ENCODE measurements at regions not wholly inside any gene's neighbourhood (a gene's known extent, or its start where the extent isn't known, plus 50 kb on each side); places are given as distances from the start of the nearest gene placed in this dataset.
A peak's percentile ranks its signal among the peaks of the same experiment; 100 is the strongest.

- TF ChIP-seq CTCF (IDR thresholded peaks at IDR 0.05): no peak
- H3K27me3 ChIP-seq: no peaks in the 10 kb centered on the region
- H3K36me3 ChIP-seq: no peaks in the 10 kb centered on the region
- intact Hi-C loops (cut with DNase I): no loop called here
- no peaks in the 10 kb centered on the region for H3K9me3 ChIP-seq
- no peak overlapping the region for H3K27ac ChIP-seq
- no peak for DNase-seq (ENCODE audit: low spot score in 2 of 2)
- no peaks in the 10 kb centered on the region for H3K4me1 ChIP-seq
- no peak overlapping the region for H3K4me3 ChIP-seq
Measured at GRCh38 chr6:155786528-155786927, 330.9 kb upstream of the NOX3 start.

- no peaks in the 10 kb centered on the region for H3K27me3 ChIP-seq
- no peak overlapping the region for H3K4me3 ChIP-seq
- DNase-seq (ENCODE audit: low spot score in 2 of 2): no peak
- H3K9me3 ChIP-seq: no peaks in the 10 kb centered on the region
- TF ChIP-seq CTCF (IDR thresholded peaks at IDR 0.05): no peak
- intact Hi-C loops (cut with DNase I): no loop called here
- no peaks in the 10 kb centered on the region for H3K36me3 ChIP-seq
- H3K4me1 ChIP-seq: no peaks in the 10 kb centered on the region
- H3K27ac ChIP-seq: peak overlapping the region in 1 of 2 donors; percentile 15
Measured at GRCh38 chr6:155782739-155783459, 327.3 kb upstream of the NOX3 start.

- Histone ChIP-seq H3K36me3 (no peaks in the 10 kb centered on the region), H3K9me3 (no peaks in the 10 kb centered on the region), H3K4me1 (no peaks in the 10 kb centered on the region), H3K27me3 (no peaks in the 10 kb centered on the region), H3K4me3 (no peak overlapping the region), H3K27ac (peak overlapping the region; percentile 2 to 15)
- TF ChIP-seq CTCF (IDR thresholded peaks at IDR 0.05): no peak
- no peak for DNase-seq (ENCODE audit: low spot score in 2 of 2)
- intact Hi-C loops (cut with DNase I): no loop called here
Measured at GRCh38 chr6:155782320-155782731, 326.7 kb upstream of the NOX3 start.

- Histone ChIP-seq H3K36me3 (no peaks in the 10 kb centered on the region), H3K27ac (no peak overlapping the region), H3K27me3 (no peaks in the 10 kb centered on the region), H3K4me1 (no peaks in the 10 kb centered on the region), H3K4me3 (no peak overlapping the region), H3K9me3 (no peaks in the 10 kb centered on the region)
- intact Hi-C loops (cut with DNase I): no loop called here
- no peak for TF ChIP-seq CTCF (IDR thresholded peaks at IDR 0.05)
- no peak for DNase-seq (ENCODE audit: low spot score in 2 of 2)
Measured at GRCh38 chr6:155779456-155779855, 323.8 kb upstream of the NOX3 start.

GRCh38 chr6:155778336-155778735, 322.7 kb upstream of the NOX3 start:
- Histone ChIP-seq H3K4me1 (no peaks in the 10 kb centered on the region), H3K36me3 (no peaks in the 10 kb centered on the region), H3K9me3 (no peaks in the 10 kb centered on the region), H3K27ac (no peak overlapping the region), H3K27me3 (no peaks in the 10 kb centered on the region), H3K4me3 (no peak overlapping the region)
- no peak for DNase-seq (ENCODE audit: low spot score in 2 of 2)
- intact Hi-C loops (cut with DNase I): no loop called here
- no peak for TF ChIP-seq CTCF (IDR thresholded peaks at IDR 0.05)

GRCh38 chr6:155771822-155772221, 316.2 kb upstream of the NOX3 start:
- Histone ChIP-seq H3K27ac (no peak overlapping the region), H3K9me3 (peaks cover 0 to 12% of the 10 kb centered on the region in 2 donors), H3K27me3 (no peaks in the 10 kb centered on the region), H3K36me3 (no peaks in the 10 kb centered on the region), H3K4me1 (no peaks in the 10 kb centered on the region), H3K4me3 (no peak overlapping the region)
- TF ChIP-seq CTCF (IDR thresholded peaks at IDR 0.05): no peak
- intact Hi-C loops (cut with DNase I): no loop called here
- DNase-seq (ENCODE audit: low spot score in 2 of 2): no peak

Data from ascending aorta (tissue), 2 donors.